ENCODE measurements at regions not wholly inside any gene's neighbourhood (a gene's known extent, or its start where the extent isn't known, plus 50 kb on each side); places are given as distances from the start of the nearest gene placed in this dataset.

DNA sequence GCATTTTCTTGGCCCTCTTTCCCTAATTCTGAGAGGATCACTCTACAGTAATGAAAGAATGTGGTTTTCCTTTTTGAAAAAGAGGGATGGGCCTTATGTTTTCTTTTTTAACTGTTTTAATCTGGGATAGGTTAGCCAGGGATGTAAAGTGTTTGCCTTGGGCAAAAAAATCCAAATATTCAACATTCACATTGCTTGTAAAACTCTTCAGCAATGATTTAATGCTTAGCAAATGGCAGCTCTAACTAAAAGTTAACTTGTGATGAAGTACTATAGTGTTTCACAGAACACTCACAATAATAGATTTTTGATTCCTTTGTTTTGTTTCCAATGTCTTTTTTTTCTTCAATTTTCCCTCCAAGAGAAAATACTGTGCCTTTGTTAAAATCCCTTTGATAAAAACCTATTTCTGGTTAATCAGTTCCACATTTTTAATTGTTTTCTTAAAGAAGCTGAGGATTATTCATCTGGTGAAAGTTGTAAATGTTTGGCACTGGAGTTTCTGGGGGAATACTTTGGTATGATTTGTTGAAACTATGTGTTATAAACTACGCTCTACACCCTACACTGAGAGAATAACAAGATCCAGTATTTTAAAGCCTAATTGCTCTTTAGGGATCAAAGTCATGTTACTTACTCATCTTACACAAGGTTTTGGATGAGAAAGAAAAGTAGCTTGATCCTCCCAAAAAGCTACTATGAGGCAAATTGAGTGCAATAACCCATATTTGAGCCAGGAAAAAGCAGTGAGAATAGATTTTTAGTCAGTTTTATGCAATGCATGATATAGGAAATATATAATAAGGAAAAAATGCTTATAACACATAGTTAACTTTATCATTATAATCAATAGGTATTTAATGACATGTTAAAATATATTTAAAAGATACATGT, 335.8 kb downstream of the EPHA7 start:
- DNase-seq (ENCODE audit: extremely low spot score, insufficient read length, low read depth) (no peak), FAIRE-seq (no peak)

DNA sequence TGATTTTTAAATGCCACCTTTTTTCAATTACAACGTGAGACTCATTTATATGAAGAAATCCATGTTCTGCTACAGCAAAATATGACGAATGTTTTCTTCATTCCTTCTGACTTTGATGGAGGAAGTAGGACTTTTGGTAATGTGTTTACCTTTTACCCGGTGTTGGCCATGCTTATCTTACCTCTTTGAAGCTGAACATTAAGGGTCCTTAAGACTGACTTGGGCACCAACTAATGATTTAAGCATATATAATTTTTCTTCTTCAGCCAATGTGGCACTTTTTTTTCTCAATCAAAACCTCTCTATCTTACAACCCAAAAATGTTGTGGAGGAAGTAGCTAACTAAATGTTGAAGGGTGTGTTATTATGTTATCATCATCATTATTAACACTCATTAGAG, 337.5 kb downstream of the EPHA7 start:
- no peak for DNase-seq (ENCODE audit: extremely low spot score, insufficient read length, low read depth)
- FAIRE-seq: no peak

DNA sequence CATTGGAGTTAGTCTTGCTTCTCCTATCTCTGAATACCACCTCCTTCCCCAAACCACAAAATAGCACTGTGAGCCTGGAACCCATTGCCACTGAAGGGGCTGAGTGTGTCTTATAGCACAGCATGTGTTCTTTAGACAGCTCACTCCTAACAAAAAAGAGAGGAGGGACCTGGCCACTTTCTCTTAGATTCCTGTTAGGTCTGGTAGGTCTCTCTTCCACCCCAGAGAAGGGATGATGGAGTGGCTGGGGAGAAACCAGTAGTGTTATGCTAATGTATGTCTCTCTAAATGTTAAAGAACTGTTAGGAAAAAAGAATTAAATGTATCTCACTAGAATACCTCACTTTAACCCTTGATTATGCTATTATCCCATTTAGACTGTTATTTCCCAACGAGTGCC, 340.3 kb downstream of the EPHA7 start:
- FAIRE-seq: no peak

DNA sequence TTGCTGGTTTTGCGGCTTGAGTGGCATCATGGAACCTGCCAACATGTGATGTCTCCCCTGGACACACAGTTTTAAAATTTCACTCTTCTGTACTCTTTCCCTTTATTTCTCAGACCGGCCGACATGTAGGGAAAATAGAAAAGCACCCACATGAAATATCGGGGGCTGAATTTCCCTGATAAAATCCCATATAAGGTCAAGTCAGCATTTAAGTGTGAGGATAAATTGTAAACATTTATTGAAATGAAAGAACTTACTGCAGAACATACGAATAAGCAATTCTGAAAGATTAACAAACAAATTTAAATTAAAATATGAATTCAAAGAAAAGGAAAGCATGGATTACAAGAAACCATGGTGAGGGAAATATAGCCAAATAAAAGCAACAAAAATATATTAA, 345.5 kb downstream of the EPHA7 start:
- FAIRE-seq (no peak), DNase-seq (ENCODE audit: extremely low spot score, insufficient read length, low read depth) (no peak)

More for the DNA sequence above, 340.3 kb downstream of the EPHA7 start:
- no peak for DNase-seq (ENCODE audit: extremely low spot score, insufficient read length, low read depth)

DNA sequence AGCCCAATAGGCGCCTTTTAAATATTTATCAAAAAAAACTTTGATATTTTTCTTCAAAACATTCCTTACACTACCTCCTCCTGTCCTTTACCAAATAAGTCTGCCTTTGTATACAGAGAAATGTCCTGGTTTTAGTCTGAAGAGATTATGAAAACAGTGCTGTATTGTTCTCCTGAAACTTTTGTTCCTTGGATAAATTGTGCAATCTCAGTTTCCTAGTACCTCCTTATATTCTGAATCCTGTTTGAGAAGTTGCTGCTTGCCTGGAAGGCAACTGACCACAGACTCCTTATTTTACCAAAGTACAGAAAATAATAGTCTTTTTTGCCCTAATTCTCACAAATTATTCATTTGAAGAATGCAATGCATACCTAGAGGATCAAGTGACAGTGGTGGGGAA, 349.5 kb downstream of the EPHA7 start:
- DNase-seq (ENCODE audit: extremely low spot score, insufficient read length, low read depth) (no peak), FAIRE-seq (no peak)

DNA sequence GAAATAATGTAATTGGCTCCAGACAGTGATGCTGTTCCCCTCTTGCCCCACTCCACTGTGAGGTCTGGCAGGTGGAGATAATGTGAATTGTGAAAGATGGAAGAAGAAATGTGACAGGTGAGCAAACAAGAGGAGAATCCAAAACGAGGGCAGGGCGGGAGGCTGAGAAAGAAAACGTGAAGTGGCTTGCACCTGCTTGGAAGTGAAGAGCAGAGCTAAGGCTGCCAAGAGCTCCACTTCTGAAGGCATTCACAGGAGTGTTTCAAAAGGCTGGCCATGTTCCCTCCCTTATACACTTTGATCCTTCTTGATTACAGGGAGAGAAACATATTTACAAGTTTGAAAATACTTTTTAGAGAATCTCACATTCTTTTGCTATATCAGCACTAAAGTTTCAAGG, 359.4 kb downstream of the EPHA7 start:
- no peak for FAIRE-seq
- DNase-seq (ENCODE audit: extremely low spot score, insufficient read length, low read depth): no peak

DNA sequence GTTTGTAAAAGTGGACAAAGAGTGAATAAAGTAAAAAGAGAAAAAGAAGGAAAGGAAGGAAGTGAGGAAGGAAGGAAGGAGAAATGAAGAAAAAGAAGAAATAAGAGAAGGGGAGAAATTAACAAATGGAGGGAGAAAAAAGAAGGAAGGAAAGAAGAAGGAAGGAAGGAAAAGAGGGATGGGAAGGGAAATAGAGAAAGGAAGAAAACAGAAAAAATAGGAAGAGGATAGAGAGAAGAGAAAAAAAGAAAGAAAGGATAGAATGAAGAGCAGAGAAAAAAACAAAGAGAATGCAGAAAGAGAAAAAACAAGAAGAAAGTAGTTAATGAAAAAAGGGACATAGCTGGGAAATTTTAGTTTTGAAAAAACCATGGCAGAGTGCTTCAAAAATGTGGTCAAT, 361.8 kb downstream of the EPHA7 start:
- no peak for FAIRE-seq
- no peak for DNase-seq (ENCODE audit: extremely low spot score, insufficient read length, low read depth)

DNA sequence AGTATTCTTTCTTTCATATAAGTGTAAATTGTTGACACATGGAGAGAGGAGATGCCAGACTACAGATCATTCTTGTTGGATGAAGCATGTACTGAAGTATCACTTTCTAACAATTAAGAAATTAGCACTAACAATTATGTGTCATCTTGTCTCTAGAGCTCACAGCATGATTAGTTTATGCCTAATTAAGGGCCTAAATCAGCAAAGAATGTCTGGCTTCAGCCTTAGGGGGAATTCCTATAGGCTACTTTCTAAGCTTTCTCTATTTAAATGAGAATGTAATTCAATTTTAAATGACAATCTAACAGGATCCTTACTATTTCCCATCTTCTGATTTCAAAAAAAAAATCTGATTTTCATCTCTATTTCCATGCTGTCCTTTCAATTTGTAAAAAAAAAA, 371.0 kb downstream of the EPHA7 start:
- DNase-seq (ENCODE audit: extremely low spot score, insufficient read length, low read depth) (no peak), FAIRE-seq (no peak)

DNA sequence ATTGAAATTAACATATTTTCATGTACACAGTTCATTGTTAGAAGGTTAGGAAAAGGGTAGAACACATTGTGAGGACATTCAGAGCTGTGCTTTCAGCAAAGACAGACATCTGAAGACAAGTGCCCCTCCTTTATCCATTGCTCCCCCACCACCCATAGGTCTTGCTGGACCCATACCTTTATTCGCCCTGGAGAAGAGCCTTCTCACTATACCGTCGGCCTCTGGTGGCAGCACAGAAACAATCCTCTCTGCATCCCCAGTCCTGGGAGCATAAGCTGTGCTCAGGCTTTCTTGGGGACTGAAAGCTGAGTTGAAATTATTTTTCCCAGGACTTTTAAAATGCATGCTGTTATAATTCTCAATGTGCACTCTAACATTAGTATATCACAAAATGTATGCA, 372.3 kb downstream of the EPHA7 start:
- no peak for FAIRE-seq
- DNase-seq (ENCODE audit: extremely low spot score, insufficient read length, low read depth): no peak

DNA sequence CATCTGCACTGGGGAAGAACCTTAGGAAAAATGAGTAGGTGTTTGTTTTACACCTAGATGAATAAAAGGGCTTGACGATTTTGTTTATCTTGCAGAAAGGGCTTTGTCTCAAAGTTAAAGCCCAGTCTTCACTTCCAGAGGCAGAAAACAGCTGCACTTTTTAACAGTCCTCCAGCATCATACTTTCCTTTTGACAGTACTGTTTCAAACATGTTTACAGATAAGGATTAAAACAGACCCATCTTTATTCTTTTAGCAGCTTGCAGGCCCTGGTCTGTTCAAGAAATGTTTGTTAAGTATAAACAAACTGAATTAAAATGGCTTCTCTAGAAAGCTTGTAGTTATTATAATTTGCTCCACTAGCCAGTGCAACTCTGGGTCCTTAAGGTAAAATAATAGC, 374.2 kb downstream of the EPHA7 start:
- DNase-seq (ENCODE audit: extremely low spot score, insufficient read length, low read depth): no peak
- no peak for FAIRE-seq

DNA sequence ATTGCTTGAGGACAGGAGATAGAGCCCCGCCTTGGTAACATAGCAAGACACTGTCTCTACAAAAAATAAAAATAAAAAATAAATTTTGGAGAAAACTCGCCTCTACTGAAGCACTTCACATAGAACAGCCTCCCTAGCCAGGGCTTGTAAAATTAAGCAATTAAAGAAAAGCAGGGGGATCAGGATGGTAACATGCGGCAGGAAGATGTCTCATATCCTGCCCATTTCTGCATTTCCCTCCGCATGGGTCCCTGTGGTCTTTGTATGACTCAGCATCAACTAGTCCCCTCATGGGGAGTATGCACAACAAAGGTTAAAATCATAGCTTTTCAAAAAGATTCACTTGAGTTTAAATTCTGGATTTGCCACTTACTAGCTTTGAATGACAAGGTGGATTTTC, 379.0 kb downstream of the EPHA7 start:
- DNase-seq (ENCODE audit: extremely low spot score, insufficient read length, low read depth): no peak
- no peak for FAIRE-seq

DNA sequence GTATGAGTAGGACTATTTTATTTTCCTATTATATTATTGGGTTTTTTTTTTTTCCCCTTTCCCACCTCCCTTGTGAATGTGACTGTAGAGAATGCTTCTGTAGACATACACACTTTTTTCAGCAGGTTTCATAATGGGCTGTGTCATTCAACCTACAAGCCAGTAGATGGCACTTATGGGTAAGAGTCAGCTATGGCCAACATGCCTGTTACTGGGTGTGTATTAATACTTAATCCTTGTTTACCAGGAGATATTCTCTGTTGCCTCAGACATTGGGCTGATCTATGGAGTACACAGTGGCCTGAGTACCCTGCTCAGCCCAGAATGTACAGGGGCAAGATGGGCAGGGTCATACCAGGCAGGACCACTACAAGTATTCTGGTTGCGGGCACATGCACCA, 382.5 kb downstream of the EPHA7 start:
- DNase-seq (ENCODE audit: extremely low spot score, insufficient read length, low read depth): no peak

DNA sequence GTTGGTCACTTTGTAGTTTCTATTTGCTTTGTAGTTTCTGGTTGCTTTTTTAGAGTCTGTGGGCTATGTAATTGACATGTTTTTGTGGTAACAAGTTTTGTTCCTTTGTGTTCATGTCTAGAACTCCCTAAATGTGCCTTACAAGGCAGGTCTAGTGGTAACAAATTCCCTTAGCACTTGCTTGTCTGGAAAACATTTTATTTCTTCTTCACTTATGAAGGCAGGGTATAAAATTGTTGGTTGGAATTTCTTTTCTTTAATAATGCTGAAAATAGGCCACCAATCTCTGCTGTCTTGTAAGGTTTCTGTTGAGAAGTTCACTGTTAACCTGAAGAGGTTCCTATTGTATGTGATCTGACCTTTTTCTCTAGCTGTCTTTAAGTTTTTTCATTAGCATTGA, 383.6 kb downstream of the EPHA7 start:
- FAIRE-seq: no peak
- DNase-seq (ENCODE audit: extremely low spot score, insufficient read length, low read depth): no peak

More for the DNA sequence above, 382.5 kb downstream of the EPHA7 start:
- FAIRE-seq: no peak

DNA sequence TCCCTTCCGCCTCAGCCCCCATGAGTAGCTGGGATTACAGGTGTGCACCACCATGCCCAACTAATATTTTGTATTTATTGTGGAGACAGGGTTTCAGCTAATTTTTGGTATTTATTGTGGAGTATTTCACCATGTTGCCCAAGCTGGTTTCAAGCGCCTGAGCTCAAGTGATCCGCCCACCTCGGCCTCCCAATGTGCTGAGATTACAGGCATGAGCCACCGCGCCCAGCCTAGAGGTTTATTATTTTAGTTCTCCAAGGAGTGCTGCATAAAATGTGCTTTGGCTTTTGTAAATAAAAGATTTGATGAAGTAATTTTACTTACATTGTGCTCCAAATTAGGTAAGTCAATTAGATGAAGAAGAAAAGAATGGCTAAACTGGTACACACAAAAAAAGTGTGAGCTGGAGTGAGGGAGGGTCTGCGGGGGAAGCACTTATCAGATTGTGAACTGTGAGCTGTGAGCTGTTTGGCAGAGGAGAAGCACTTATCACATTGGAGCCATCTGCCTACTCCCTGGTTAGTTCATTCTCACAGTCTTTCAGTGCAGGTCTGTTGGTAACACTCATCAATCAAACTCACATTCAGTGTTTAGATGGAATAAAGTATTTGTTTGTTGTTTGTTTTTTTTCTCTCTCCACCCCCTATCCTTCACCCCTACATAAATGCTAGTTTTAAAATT, 398.0 kb downstream of the EPHA7 start:
- DNase-seq (ENCODE audit: extremely low spot score, insufficient read length, low read depth) (no peak), FAIRE-seq (no peak)

DNA sequence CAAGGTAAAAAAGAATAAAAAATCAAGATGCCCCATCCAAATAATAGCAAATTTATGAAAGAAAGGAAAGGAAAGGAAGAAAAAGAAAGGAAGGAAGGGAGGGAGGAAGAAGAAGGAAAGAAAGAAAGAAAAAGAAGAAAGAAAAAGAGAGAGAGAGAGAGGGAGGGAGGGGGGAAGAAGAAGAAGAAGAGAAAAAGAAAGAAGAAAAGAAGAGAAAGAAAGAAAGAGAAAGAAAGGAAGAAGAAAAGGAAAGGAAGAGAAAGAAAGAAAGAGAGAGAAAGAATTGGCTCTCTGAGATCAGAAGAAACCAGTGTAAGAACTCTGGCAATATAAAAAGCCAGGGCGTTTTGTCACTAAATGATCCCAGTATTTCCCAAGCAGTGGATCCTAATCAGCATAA, 401.7 kb downstream of the EPHA7 start:
- FAIRE-seq: no peak
- no peak for DNase-seq (ENCODE audit: extremely low spot score, insufficient read length, low read depth)

DNA sequence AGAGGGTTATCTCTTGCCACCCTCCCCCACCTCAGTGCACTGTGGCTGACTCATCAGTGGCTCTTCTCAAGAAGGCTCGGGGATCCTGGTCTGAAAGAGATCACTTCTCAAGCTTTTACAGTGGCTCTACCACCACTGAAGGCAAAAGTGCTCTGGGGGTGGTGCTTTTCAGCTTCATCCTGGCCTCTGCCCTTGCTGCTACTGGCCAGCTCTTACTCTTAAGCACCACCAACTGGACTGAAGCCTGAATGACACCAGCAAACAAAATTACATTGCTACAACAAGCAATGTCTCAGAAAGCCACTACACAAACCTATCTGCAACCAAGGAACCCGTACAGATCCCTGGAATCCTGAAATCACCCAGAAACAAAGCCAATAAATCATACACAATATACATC, 402.1 kb downstream of the EPHA7 start:
- FAIRE-seq (no peak), DNase-seq (ENCODE audit: extremely low spot score, insufficient read length, low read depth) (no peak)

DNA sequence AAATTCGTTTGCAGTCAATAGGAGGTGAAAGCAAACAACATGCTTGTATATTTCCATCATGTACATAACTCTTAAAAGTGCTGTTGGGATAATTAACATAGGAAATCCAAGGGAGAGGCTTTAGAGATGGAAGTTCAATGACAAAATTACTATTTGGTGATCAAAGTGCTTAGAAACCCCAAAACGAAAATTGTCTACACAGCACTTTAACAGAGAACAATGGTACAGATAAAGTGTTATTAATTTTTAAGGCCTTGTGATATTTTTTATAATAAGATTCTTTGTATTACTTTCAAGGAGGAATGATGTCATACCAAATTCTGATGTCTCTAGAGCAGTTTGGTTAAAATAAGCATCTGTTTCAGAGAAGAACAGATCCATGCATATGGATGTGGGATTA, 406.3 kb downstream of the EPHA7 start:
- FAIRE-seq (no peak), DNase-seq (ENCODE audit: extremely low spot score, insufficient read length, low read depth) (no peak)

DNA sequence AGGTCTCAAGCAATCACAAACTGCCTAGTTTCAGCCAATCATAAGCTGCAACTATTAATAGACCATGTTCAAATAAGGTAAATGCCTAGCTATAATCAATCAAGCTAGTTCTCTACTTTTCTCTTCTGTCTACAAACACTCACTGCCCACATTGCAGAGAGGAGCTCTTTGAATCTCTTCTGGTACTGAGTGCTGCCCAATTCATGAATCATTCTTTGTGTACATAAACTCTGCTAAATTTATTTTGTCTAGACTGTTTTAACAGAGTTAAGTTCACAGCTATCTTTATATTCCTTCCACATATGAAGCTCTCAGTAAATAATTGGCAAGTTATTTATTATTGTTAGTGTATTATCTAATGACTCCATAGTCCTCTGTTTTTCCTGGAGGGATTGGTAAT, 411.0 kb downstream of the EPHA7 start:
- DNase-seq (ENCODE audit: extremely low spot score, insufficient read length, low read depth) (no peak), FAIRE-seq (no peak)

DNA sequence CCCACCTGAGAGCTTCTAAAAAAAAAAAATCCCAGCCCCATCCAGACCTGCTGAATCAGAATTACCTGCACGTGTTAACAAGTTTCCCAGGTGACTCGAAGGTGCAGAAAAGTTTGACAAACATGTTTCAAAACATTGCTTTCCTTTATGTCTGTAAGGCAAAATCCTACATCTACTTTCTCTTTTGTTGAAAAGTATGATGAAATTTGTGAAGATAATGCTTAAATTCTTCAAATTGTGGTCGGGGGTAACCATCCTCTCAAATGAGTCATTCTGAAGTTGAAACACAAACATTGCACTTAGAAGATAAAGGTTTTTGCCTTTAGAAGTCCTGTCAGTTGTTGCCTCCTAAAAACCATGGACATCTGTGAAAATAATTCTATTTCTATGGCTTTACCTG, 429.7 kb downstream of the EPHA7 start:
- no peak for FAIRE-seq
- DNase-seq (ENCODE audit: extremely low spot score, insufficient read length, low read depth): no peak

DNA sequence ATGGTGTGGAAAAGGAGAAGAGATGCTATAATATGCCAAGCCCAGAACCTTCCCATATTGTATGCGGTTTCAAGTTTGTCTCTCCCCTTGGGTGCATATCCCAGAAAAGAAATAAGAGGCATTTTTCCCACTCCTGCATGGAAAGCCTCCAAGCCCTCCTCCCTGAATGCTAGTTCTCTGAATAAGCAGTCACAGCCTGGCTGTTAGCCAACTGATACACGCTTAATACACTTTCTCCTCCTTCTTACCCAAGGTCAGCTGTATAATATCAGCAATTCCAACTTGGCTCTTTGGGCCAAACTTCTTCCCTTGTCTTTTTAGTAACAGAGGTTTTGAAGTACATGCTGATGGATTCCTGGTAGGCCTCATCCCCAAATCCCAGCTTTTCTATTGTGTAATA, 440.1 kb downstream of the EPHA7 start:
- FAIRE-seq: no peak
- DNase-seq (ENCODE audit: extremely low spot score, insufficient read length, low read depth): no peak

DNA sequence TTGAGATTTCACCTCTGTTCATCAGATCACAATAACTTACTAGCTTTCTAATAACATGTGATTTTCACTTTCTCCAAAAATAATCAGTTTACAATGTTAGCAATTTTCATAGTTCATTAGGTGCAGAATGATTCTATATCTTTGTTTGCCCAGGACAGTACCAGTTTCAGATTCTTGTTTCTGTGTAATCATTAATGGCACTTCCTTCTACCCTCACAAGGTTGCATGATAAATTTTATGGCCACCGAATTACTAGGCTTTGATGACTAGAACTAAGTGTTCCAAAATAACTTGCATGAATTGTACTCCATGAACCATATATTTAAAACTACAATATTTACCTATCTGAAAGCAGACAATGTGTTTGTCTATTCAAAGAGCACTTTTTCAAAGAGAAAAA, 442.3 kb downstream of the EPHA7 start:
- no peak for DNase-seq (ENCODE audit: extremely low spot score, insufficient read length, low read depth)
- FAIRE-seq: no peak

DNA sequence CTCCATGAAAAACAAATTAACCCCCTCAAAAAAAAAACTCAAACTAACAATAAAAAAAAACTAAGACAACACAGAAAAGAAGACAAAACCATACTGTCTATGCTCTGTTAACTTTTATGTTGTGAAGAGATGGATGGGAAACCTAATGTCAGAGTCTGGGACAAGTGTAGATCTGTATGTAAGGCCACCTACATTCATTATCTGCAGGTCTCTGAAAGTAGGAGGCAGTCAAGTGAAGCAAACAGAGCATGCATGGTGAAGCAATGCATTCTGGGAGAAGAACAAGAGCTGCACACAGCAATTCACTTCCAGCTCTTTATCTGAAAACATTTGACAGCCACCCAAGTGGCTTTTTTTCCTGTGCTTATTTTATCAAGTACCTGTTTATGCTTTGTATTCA, 452.0 kb downstream of the EPHA7 start:
- DNase-seq (ENCODE audit: extremely low spot score, insufficient read length, low read depth) (no peak), FAIRE-seq (no peak)

All from GM18507 (cell line).